ENCODE measurements at regions not wholly inside any gene's neighbourhood (a gene's known extent, or its start where the extent isn't known, plus 50 kb on each side); places are given as distances from the start of the nearest gene placed in this dataset.

- TF ChIP-seq ZNF8 (CRISPR knock-in tag; IDR thresholded peaks at IDR 0.05) (no peak), SNAI2 (CRISPR knock-in tag; IDR thresholded peaks at IDR 0.05) (no peak), ESRRG (CRISPR knock-in tag; IDR thresholded peaks at IDR 0.05) (no peak), PPARA (CRISPR knock-in tag; IDR thresholded peaks at IDR 0.05; ENCODE audit: borderline replicate concordance) (no peak), PATZ1 (CRISPR knock-in tag; IDR thresholded peaks at IDR 0.05; ENCODE audit: borderline replicate concordance) (no peak), ARNTL (CRISPR knock-in tag; IDR thresholded peaks at IDR 0.05; ENCODE audit: borderline replicate concordance, low read depth) (no peak)
- no peak for ATAC-seq
These were observed 1537.1 kb downstream of the PLA2G4A start for GRCh38 chr1:188365874-188366273.

GRCh38 chr1:188367661-188368060, 1538.9 kb downstream of the PLA2G4A start:
- ATAC-seq: no peak
- no peak for TF ChIP-seq SNAI2 (CRISPR knock-in tag; IDR thresholded peaks at IDR 0.05)
- TF ChIP-seq TSHZ2 (CRISPR knock-in tag; IDR thresholded peaks at IDR 0.05): no peak
- TF ChIP-seq RARB (CRISPR knock-in tag; IDR thresholded peaks at IDR 0.05): no peak
- no peak for TF ChIP-seq TCF4 (CRISPR knock-in tag; IDR thresholded peaks at IDR 0.05; ENCODE audit: borderline replicate concordance)
- TF ChIP-seq TOX (CRISPR knock-in tag; IDR thresholded peaks at IDR 0.05; ENCODE audit: borderline replicate concordance): no peak
- no peak for TF ChIP-seq CREB5 (CRISPR knock-in tag; IDR thresholded peaks at IDR 0.05; ENCODE audit: low read depth)
- TF ChIP-seq ZFP30 (CRISPR knock-in tag; IDR thresholded peaks at IDR 0.05): no peak
- TF ChIP-seq ARNTL (CRISPR knock-in tag; IDR thresholded peaks at IDR 0.05; ENCODE audit: borderline replicate concordance, low read depth): no peak
- TF ChIP-seq OSR1 (CRISPR knock-in tag; IDR thresholded peaks at IDR 0.05): no peak
- TF ChIP-seq PATZ1 (CRISPR knock-in tag; IDR thresholded peaks at IDR 0.05; ENCODE audit: borderline replicate concordance): no peak
- no peak for TF ChIP-seq POU6F1 (CRISPR knock-in tag; IDR thresholded peaks at IDR 0.05; ENCODE audit: borderline replicate concordance, low read depth)
- TF ChIP-seq ISL1 (CRISPR knock-in tag; IDR thresholded peaks at IDR 0.05): no peak

- TF ChIP-seq ARNTL (CRISPR knock-in tag; IDR thresholded peaks at IDR 0.05; ENCODE audit: borderline replicate concordance, low read depth): no peak
- no peak for TF ChIP-seq CSDC2 (CRISPR knock-in tag; IDR thresholded peaks at IDR 0.05)
- no peak for TF ChIP-seq ZFP30 (CRISPR knock-in tag; IDR thresholded peaks at IDR 0.05)
- peak; percentile 85 for TF ChIP-seq ISL1 (CRISPR knock-in tag; IDR thresholded peaks at IDR 0.05)
- ATAC-seq: peak; percentile 80
These were observed 1542.6 kb downstream of the PLA2G4A start for GRCh38 chr1:188371295-188371806.

GRCh38 chr1:188372821-188373220, 1544.1 kb downstream of the PLA2G4A start:
- TF ChIP-seq PATZ1 (CRISPR knock-in tag; IDR thresholded peaks at IDR 0.05; ENCODE audit: borderline replicate concordance): no peak
- no peak for TF ChIP-seq ZNF8 (CRISPR knock-in tag; IDR thresholded peaks at IDR 0.05)
- TF ChIP-seq CSRNP3 (CRISPR knock-in tag; IDR thresholded peaks at IDR 0.05): no peak
- TF ChIP-seq CSDC2 (CRISPR knock-in tag; IDR thresholded peaks at IDR 0.05): no peak
- no peak for TF ChIP-seq TCF4 (CRISPR knock-in tag; IDR thresholded peaks at IDR 0.05; ENCODE audit: borderline replicate concordance)

More at GRCh38 chr1:188372821-188373220, 1544.1 kb downstream of the PLA2G4A start:
- ATAC-seq: no peak

Measured in SK-N-SH treated with all-trans-retinoic acid at 6 μM for 48 hours (cell line).